ENCODE measurements at regions not wholly inside any gene's neighbourhood (a gene's known extent, or its start where the extent isn't known, plus 50 kb on each side); places are given as distances from the start of the nearest gene placed in this dataset.

GRCh38 chr5:3217771-3218495, 377.7 kb upstream of the IRX1 start:
- DNase-seq: no peak

- no peak for DNase-seq
Observed at GRCh38 chr5:3217114-3217513, 378.5 kb upstream of the IRX1 start.

GRCh38 chr5:3216386-3216785, 379.2 kb upstream of the IRX1 start:
- DNase-seq: no peak

GRCh38 chr5:3214838-3215374, 380.7 kb upstream of the IRX1 start:
- DNase-seq: no peak

- no peak for DNase-seq
Observed at GRCh38 chr5:3214396-3214795, 381.2 kb upstream of the IRX1 start.

GRCh38 chr5:3212869-3213268, 382.8 kb upstream of the IRX1 start:
- no peak for DNase-seq

- DNase-seq: no peak
Observed at GRCh38 chr5:3210531-3210930, 385.1 kb upstream of the IRX1 start.

- no peak for DNase-seq
Observed at GRCh38 chr5:3209918-3210317, 385.7 kb upstream of the IRX1 start.

GRCh38 chr5:3202570-3202969, 393.1 kb upstream of the IRX1 start:
- no peak for DNase-seq

GRCh38 chr5:3201941-3202340, 393.7 kb upstream of the IRX1 start:
- DNase-seq: no peak

- no peak for DNase-seq
Observed at GRCh38 chr5:3201121-3201520, 394.5 kb upstream of the IRX1 start.

GRCh38 chr5:3199962-3200755, 395.5 kb upstream of the IRX1 start:
- DNase-seq: no peak

GRCh38 chr5:3198074-3198449, 397.6 kb upstream of the IRX1 start:
- DNase-seq: no peak

- no peak for DNase-seq
Observed at GRCh38 chr5:3197304-3198073, 398.1 kb upstream of the IRX1 start.

GRCh38 chr5:3195994-3196393, 399.6 kb upstream of the IRX1 start:
- no peak for DNase-seq

GRCh38 chr5:3194684-3195083, 400.9 kb upstream of the IRX1 start:
- DNase-seq: no peak

GRCh38 chr5:3194271-3194670, 401.4 kb upstream of the IRX1 start:
- no peak for DNase-seq

- no peak for DNase-seq
Observed at GRCh38 chr5:3191585-3191984, 404.0 kb upstream of the IRX1 start.

GRCh38 chr5:3190930-3191329, 404.7 kb upstream of the IRX1 start:
- no peak for DNase-seq

- DNase-seq: no peak
Observed at GRCh38 chr5:3190433-3190832, 405.2 kb upstream of the IRX1 start.

GRCh38 chr5:3187771-3188425, 407.7 kb upstream of the IRX1 start:
- DNase-seq: no peak

GRCh38 chr5:3186736-3187405, 408.8 kb upstream of the IRX1 start:
- DNase-seq: no peak
